NK-92 treated with Interleukin-12 subunit alpha and Interleukin-12 subunit beta, amount 100 ng/mL, for 24 hours (cell line): ENCODE measurements at regions not wholly inside any gene's neighbourhood (a gene's known extent, or its start where the extent isn't known, plus 50 kb on each side); places are given as distances from the start of the nearest gene placed in this dataset.

Source experiments
- DNase-seq: peaks from one replicate; lab custom pipeline; 2025; lab: John Stamatoyannopoulos, UW

DNA sequence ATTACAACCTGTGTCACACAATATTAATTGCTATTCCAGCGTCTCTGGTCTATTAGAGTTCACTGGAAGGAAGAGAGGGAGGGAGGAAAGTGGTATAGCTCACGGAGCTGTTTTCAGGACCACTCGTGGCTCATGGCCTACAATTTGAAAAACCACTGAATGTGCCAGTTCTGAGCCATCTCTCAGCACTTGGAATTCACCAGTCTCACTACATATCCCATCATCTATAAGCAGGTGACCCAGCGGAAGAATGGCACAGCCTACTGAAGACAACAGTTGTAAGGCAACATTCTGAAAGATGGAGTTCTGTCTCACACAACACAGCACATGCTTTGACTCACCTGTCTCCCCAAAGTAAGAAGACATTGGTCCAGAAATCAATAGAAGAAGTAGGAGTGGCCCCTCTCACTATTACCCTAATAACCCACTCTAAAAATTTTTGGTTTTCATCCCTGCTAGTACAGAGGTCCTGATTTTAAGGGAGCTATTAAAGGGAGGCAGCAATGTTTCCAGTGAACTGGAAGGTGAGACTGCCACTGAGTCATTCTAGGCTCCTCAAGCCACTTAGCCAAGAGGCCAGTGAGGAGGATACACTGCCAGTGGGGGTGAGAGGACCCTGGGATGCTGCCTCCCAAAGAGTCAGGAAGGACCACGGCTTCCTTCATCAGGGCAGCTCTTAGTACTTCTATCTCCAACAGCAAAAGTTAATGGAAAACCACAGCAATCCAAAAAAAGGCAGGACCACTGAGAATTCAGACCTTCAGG, 50.0 kb upstream of the DOCK9 start:
- DNase-seq: no peak

DNA sequence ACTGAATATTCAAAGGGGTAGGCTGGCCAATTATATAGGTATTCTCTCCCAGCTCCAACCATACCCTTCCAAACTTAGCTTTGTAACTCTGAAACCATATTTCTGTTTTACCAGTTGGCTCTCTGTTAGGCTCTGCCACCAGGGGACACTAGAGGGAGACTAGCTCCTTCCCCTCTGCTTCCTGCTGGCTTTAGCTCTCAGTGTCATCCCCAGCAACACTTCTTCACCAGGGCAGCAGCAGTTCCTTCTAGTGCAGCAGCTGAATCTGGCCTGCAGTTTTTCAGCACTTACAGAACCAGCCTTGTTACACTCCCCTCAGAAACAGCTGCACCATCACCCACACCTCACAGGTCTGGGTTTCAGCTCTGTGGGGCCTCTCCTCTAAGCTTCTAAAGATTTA, 51.0 kb upstream of the DOCK9 start:
- DNase-seq: no peak

DNA sequence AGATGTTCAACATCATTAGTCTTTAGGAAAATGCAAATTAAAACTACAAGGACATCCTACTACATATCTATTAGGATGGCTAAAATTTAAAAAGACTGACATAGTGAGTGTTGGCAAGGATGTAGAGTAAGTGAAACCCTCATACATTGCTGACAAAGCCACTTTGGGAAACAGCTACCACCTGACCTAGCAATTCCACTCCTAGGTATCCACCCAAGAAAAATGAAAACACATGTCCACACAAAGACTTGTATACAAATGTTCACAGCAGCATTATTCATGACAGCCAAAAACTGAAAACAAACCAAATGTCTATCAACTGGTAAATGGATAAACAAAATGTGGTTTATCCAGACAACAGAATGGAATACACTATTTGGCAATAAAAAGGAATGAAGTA, 51.7 kb upstream of the DOCK9 start:
- DNase-seq: no peak

DNA sequence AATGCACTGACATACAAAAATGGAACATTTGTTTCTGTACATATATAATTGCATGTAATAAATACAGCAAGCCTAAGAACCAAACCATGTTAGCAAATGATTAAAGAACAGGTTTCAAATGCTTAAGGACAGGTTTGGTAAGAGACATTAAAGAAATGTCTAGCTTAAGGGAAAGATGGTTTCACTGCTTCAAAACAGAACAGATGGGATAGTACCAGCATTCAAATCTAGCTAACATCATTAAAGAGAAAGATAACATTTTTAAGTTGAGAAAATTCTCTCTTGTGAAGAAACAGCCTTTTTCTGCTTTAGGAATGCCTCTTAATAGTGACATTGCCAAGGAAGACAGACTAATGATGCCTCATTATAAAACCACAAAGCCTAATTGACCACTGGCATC, 52.5 kb upstream of the DOCK9 start:
- DNase-seq: no peak

DNA sequence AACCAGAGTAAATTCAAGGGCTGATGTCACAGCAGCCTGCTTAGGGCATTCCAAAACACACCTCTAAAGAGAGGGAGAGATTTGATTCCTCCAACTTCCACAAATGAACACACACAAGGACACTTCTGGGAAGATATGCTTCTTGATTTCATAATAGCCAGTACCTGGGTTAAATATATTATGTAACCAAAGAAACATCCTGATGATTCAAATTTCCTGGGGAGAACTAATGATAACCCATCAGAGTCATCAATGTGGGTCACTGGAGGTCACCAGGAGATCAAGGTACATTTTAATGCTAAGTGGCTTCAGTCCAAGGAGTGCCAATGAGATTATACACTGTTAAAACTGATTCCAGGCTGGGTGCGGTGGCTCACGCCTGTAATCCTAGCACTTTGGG, 54.0 kb upstream of the DOCK9 start:
- DNase-seq: no peak

DNA sequence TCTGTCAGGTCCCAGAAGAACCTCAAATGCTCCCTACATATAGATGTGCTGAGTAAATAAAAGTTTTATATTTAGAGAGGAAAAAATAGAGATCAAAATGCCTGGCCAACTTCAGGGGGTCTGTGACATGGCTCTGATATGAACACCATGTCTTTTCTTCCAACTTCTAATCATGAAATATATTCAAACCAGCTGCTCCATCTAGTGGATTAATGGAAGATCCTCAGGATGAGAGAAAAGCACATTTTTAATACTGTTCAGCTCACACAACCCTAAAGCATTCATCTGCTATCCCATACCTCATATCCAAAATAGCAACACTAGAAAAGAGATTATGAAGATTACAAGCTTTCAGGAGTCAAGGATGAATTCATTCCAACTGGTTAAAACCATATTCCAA, 56.0 kb upstream of the DOCK9 start:
- no peak for DNase-seq

DNA sequence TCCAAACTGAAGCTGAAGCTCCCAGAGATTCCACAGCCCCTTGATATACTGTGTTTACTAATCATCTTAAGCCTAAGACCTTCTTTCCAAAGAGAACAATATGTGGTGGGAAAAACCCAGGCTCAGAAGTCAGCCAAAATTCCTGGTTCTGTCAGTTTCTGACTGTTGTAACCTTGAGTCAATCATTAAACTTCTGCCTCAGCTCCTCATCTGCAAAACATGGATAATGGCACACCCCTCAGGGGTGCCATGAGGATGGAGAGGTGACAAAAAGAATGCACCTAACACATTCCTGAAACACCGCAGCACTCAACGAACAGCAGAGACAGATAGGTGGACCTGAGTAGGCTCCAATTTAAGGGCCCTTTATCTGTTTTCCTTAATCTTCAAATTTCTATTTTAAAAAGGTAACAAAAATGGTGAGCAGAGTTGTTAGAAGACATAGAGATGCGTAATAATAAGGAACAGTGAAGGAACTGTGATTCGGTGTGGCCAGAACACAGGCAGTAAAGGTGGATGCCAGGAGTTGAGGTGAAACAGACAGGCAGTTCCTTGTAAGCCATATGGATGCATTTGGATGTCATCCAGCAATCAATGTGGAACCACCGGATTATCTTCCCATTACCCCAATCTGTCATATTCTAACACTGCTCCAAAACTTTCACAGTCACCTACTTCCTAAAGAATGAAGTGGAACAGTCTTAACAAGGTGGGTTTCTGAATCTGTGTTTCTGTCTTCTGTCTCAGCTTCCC, 56.6 kb upstream of the DOCK9 start:
- DNase-seq: no peak

DNA sequence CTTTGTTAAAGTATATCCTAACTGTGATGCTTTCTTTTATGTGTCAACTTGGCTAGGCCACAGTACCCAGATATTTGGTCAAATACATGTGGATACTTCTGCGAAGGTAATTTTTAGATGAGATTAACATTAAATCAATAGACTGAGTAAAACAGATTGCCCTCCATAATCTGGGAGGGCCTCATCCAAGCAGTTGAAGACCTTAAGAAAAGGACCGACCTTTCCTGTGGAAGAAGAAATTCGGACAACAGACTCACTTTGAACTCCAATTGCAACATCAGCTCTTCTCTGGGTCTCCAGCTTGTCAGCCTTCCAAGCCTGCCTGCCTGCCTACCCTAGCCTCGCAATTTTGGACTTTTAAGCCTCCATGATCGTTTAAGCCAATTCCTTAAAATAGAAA, 57.9 kb upstream of the DOCK9 start:
- no peak for DNase-seq

DNA sequence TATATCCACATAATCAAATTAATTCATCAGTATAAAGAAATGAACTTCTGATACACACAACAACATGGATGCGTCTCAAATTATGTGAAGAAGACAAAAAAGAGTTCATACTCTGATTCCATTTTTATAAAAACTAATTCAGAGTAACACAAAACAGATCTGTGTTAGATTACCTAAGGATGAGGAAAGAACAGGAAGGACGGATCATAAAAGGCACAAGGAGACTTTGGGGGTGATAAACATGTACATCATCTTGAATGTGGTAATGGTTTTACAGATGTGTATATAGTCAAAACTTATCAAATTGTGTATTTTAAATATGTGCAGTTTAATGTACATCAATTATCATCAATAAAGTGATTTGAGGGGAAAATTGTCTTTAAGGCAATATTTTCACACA, 59.9 kb upstream of the DOCK9 start:
- no peak for DNase-seq

DNA sequence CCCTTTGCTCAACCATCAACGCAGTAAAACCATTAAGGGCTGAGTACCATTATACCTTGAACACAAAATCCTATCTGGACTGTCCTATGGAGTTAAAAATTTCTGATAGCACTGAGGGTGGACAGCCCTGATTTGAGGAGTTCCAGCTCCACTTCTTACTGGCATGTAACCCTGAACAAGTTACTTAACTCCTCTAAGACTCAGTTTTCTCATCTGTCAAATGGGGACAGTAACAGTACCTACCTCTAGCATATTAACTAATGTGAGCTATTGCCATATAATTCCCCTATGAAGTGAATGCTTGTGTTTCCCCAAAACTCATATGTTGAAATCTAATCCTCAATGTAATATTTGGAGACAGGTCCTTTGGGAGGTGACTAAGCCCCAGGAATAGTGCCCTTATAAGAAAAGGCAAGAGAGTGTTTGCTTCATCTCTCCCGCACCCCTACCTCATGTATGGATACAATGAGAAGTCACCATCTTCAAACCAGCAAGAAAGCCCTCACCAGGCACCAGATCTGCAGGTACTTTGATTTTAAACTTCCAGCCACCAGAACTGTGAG, 61.9 kb upstream of the DOCK9 start:
- DNase-seq: no peak

DNA sequence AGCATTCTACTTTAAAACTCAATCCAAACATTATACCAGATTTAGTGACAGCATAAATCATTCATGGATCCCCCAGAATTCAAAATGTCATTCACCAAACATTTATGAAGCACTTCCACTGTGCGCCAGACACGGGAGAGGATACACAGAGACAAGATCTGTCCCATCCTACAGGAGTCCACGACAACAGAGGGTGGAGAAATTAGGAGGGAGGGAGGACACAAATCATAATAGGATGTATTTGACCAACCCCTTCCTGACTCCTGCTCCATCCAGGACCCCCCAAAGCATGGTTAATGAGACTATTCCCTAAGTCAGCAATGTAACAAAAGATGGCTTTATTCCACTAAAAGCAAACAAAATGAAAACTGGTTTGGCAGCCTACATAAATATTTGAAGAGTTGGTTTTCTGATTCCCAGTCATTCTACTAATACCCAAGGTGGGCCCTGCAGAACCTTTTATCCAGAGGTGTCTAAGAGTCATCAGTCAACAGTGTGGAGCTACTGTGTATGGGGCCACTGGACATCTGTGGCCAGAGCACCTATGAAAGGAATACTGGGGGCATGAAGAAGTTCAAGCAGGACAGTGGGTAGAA, 62.8 kb upstream of the DOCK9 start:
- no peak for DNase-seq

DNA sequence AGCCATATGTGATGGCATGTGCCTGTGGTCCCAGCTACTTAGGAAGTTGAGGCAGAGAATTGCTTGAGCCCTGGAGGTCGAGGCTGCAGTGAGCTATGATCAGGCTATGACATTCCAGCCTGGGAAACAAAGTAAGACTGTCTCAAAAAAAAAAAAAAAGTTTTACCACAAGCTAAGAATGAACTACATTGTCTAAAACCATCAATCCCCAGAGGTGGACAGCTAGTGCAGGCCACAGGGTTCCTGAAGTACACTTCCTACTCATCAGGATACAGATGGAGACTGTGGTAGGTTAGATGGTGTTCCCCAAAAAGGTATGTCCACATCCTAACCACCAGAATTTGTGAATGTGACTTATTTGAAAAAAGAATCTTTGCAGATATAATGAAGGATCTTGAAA, 63.5 kb upstream of the DOCK9 start:
- DNase-seq: no peak

DNA sequence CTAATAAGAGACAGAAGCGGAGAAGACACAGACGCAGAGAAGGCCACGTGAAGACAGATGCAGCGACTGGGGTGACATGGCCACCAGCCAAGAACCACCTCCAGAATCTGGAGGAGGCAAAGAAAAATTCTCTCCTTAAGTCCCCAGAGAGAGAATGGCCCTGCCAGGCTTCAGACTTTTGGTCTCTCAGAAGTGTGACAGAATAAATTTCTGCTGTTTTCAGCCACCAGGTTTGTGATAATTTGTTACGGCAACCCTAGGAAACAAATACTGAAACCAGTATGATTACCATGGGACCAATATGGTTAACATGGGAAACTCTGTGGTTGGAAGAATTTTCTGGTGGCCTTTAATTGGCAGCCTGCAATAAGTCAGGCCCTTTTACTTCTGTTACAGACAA, 63.9 kb upstream of the DOCK9 start:
- no peak for DNase-seq

DNA sequence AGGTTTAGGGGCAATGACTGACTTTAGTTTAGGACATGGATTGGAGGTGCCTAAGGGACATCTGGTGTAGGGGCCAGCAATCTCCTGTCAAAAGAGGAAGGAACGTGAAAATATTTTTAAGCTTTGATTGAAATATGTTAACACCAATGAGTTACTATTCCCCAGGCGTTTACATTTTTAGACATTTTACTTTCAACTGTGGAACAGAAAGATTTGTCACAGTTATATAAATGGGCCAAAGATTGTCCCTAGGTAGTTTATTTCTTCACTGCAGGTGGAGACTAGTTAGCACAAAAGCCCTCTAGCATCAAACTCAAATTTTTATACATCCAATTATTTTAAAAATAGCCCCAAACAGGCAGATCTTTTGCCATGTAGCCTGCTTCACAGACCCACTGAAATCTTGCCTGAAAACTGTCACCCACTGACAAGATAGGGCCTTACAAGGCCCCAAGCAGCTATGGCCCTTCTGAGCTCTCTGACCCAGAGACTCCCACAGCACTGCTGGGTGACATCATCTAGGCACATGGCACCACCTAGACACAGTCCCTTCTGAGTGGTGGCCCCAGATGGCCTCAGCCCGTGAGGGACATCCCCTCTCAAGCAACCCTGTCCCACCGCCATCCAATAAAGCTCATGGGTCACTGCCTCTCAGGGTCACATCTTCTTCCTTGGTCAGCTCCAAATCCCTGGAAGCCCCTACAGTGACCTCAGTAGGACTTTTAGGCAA, 64.8 kb upstream of the DOCK9 start:
- DNase-seq: no peak

DNA sequence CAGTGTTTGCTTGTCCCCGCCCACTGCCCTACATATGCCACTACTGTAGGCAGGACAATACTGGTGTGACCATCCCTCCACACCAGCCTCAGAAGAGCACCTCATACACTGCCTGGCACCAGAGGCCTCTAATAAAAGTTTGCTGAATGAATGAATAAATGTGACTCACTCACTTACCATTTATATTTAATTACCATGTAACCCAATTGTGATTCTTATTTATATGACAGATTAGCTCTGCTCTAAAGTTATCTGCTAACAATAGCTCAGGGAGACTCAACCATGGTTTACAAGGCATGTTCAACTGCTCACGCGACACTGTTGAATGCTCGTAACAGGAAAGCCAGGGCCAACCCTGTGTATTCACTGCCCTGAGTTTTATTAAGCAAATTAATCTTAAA, 66.0 kb upstream of the DOCK9 start:
- DNase-seq: no peak

DNA sequence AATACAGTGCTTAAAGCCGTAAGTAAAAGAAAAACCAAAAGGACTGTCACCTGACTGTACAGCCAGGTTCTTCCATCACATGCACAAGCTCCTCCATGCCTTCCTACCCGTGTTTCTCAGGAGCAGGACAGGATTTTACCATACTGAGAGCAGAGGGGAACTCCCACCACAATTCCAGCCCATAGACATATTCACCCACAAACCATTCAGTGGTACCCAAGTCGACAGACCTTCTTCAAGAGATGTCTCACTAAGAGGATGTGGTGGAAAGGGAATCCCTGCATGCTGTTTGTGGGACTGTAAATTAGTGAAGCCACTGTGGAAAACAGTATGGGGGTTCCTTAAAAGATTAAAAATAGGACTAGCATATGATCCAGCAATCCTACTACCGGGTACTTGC, 66.9 kb upstream of the DOCK9 start:
- no peak for DNase-seq

DNA sequence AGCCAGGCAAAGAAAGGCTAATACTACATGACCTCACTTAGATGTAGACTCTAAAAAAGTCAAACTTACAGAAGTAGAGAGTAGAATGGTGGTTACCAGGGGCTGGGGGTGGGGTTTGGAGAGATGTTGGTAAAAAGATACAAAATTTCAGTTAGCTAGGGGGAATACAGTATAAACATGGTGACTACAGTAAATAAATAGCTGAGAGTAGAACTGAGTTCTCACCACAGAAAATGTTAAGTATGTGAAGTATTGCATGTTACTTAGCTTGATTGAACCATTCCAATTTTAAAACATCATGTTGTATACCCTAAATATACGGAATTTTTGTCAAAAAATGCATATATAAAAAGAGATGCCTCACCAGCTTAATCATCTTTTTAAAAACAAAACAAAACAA, 67.5 kb upstream of the DOCK9 start:
- no peak for DNase-seq

DNA sequence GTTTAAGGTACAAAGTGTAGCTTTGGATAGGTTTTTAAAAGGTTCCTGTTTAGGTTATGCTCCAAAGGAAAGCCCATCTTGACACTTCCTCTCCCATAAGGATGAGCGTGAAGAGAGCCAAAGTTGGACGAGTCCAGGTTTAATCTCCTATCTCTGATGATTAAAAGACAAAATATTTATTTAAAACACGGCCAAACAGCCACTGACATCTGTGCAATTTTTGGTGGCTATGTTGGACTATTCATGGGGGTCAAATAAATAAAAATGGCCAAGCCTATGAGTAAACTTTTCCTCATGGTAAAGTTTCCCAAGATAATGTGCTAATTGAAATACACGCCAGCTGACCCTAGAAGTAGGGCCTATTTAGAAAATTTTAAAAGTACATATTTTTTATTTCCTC, 69.0 kb upstream of the DOCK9 start:
- DNase-seq: no peak

DNA sequence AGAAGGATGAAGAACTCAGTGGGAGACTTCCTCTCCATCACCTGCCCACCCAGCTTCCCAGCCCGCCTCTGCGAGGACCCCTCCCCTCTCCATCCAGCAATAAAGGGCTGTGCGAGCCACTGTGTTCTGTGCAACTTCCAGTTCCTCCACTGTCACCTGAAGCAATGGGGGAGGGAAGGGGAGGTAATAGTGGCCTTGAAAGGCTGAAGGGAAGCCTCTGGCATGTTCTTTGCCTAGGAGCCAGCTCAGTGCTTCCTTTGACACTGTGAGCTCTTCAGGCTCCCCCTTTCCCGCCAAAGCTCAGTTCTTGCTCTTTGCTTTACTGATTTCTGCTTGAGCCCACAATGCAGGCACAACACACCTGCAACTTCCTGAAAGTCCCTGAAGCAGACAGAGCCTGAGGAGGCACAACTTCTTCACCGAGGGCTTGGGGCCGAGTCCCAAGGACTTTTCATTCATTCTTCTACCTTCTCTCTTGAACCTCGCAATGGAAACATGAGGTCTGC, 73.2 kb upstream of the DOCK9 start:
- DNase-seq: no peak

DNA sequence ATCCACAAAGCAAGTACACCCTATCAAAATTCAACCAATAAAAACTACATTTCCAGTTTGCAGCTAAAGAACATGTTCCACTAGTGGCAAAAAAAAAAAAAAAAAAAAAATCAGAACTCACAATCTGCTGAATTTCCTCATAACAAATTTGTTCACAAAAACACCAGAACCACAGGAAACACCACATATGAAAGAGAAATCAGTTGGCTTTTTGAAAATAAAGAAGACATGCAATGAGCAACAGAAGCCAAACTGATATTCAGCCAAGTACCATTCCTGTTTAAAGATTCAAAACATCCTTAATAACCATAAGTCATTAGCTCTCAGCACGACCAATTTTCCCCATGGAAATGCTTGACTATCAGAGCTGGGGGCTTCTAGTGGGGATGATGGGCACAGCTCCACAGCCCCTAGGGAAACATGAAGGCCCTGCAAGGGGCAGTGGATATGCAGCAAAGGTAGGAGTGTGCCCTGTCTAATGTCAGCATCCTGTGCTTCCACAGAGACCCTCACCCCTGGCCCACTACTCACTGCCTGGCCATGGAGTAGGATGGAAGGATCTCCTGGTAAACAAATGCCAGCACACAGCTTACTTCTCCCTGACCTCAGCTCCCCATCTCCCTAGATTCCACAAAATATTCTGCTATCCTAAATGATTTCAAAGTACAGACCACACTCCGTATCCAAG, 74.0 kb upstream of the DOCK9 start:
- DNase-seq: no peak

DNA sequence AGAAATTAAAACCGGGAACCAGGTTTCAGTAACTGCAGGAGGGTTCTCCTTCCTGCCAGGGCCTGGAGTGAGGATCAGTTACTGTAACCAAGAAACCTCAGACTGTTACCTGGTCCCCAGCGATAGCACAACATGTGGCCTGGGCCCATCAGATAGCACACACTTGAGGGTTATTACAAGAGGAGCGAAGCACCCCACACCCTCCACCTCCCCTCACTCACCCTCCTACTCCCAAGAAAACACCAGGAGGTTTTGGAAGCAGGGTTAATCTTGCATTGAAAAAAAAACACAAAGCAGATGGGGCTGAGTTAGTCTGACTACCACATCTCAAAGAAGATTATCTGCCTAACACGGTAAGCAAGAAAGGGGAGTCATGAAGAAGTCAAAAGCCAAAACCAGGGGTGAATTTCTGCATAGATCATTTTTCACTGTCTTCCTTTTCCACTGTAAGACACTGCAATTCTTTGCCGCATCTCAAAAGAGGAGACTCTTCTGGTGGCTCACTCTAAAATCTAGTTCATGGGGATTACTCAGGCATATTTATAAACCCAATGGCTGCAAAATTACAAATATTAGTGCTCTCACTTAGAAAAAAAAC, 75.9 kb upstream of the DOCK9 start:
- DNase-seq: no peak
